Lower leg skin (tissue), 3 donors: ENCODE measurements at regions not wholly inside any gene's neighbourhood (a gene's known extent, or its start where the extent isn't known, plus 50 kb on each side); places are given as distances from the start of the nearest gene placed in this dataset.

ENCODE experiments used
- POLR2A ChIP-seq, 2 donors: fragments of 450-650 bp; IDR thresholded peaks; one replicate each; pipeline ENCODE4 v1.6.1; 2016 to 2017; ENCODE audit warnings: antibody characterized with exemption in 2 of 2, mild to moderate bottlenecking in 1 of 2, moderate library complexity in 1 of 2
- TF ChIP-seq, protein P1 (sequence below), 3 donors: fragments of 450-650 bp; IDR thresholded peaks; one replicate each; pipeline ENCODE4 v1.5.1; 2016; ENCODE audit warnings: antibody characterized with exemption in 3 of 3, mild to moderate bottlenecking in 3 of 3, moderate library complexity in 2 of 3

DNA sequence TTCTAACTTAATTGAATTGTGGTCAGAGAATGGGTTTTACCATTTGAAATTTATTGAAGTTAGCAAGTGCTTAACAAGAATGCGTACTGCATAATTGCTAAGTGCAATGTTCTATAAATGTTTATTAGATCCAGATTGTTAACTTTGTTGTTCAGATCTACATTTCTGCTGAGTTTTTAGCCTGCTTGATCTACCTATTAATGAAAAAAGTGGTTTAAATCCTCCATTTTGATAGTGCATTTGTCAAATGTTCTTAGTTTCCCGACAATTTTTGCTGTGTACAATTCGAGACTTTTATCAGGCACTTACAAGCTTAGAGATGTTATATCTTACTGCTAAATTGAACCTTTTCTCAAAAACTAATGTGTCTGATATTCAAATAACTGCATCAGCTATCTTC is 156.4 kb upstream of the ADCY1 start:
- TF ChIP-seq, protein P1, sequence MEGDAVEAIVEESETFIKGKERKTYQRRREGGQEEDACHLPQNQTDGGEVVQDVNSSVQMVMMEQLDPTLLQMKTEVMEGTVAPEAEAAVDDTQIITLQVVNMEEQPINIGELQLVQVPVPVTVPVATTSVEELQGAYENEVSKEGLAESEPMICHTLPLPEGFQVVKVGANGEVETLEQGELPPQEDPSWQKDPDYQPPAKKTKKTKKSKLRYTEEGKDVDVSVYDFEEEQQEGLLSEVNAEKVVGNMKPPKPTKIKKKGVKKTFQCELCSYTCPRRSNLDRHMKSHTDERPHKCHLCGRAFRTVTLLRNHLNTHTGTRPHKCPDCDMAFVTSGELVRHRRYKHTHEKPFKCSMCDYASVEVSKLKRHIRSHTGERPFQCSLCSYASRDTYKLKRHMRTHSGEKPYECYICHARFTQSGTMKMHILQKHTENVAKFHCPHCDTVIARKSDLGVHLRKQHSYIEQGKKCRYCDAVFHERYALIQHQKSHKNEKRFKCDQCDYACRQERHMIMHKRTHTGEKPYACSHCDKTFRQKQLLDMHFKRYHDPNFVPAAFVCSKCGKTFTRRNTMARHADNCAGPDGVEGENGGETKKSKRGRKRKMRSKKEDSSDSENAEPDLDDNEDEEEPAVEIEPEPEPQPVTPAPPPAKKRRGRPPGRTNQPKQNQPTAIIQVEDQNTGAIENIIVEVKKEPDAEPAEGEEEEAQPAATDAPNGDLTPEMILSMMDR (IDR thresholded peaks at IDR 0.05), result no peak
- TF ChIP-seq POLR2A (IDR thresholded peaks at IDR 0.05), result no peak
